IMR-90 (cell line): ENCODE measurements at regions not wholly inside any gene's neighbourhood (a gene's known extent, or its start where the extent isn't known, plus 50 kb on each side); places are given as distances from the start of the nearest gene placed in this dataset.

Experiments used
- ATAC-seq: fragments of 200-7000 bp; cut with Tn5 transposase; 2 replicates; pipeline ENCODE4 v1.9.1; 2020; ENCODE audit warnings: low read depth, mild to moderate bottlenecking, moderate library complexity
- BruUV-seq: library from RNA; stranded (reverse); fragments of 400-500 nt; replicated peaks from 2 replicates; lab custom pipeline; 2021; lab: Mats Ljungman, UMichigan
- CTCF ChIA-PET: fragments of 300-600 bp; formaldehyde crosslinking; extraction: SDS; loops from one replicate; lab custom pipeline; 2021; ENCODE audit warnings: antibody characterized with exemption; lab: Yijun Ruan, JAX
- POLR2A ChIA-PET: fragments of 300-600 bp; sonication (Branson Sonifier 250); formaldehyde crosslinking; loops from one replicate; lab custom pipeline; 2022; ENCODE audit warnings: antibody characterized with exemption; ENCODE audit not compliant: unreplicated experiment; lab: Charles Lee
- DNase-seq: peaks from one replicate; pipeline ENCODE4 v3.0.0; 2013
- H2AFZ ChIP-seq: replicated peaks from 2 replicates; pipeline ENCODE3; 2013; ENCODE audit warnings: low read length, mild to moderate bottlenecking; ENCODE audit not compliant: poor library complexity
- H2AK5ac ChIP-seq: 2 replicates; pipeline ENCODE4 v1.6.1; 2013; ENCODE audit warnings: low read depth, low read length, inconsistent platforms
- H2AK9ac ChIP-seq: replicated peaks from 2 replicates; pipeline ENCODE3; 2013; ENCODE audit warnings: mild to moderate bottlenecking, low read depth, low read length, moderate library complexity; ENCODE audit not compliant: poor library complexity
- H2BK120ac ChIP-seq: 2 replicates; pipeline ENCODE4 v1.6.1; 2013; ENCODE audit warnings: low read depth, low read length, inconsistent platforms
- H2BK15ac ChIP-seq: 3 replicates; pipeline ENCODE4 v1.6.1; 2013; ENCODE audit warnings: low read depth, low read length, inconsistent platforms
- H2BK20ac ChIP-seq: 2 replicates; pipeline ENCODE4 v1.6.1; 2013; ENCODE audit warnings: low read depth, mild to moderate bottlenecking, inconsistent platforms, low read length, moderate library complexity
- H2BK5ac ChIP-seq: 2 replicates; pipeline ENCODE4 v1.6.1; 2013; ENCODE audit warnings: mild to moderate bottlenecking, low read depth, low read length, inconsistent platforms; ENCODE audit not compliant: poor library complexity, severe bottlenecking
- H3K14ac ChIP-seq: replicated peaks from 2 replicates; pipeline ENCODE4 v1.6.1; 2013; ENCODE audit warnings: low read depth, low read length, inconsistent platforms
- H3K18ac ChIP-seq: 2 replicates; pipeline ENCODE4 v1.6.1; 2013; ENCODE audit warnings: low read depth, low read length, control low read depth
- H3K23ac ChIP-seq: 2 replicates; pipeline ENCODE4 v1.6.1; 2013; ENCODE audit warnings: low read depth, low read length, inconsistent platforms
- H3K27ac ChIP-seq: 2 replicates; pipeline ENCODE4 v1.5.1; 2013; ENCODE audit warnings: mild to moderate bottlenecking, control low read depth, low read length; ENCODE audit not compliant: insufficient read depth
- H3K27me3 ChIP-seq: 2 replicates; pipeline ENCODE4 v1.6.1; 2013; ENCODE audit warnings: low read length; ENCODE audit not compliant: control insufficient read depth, insufficient read depth
- H3K36me3 ChIP-seq: 2 replicates; pipeline ENCODE4 v1.6.1; 2013; ENCODE audit warnings: low read length, mixed read lengths; ENCODE audit not compliant: control insufficient read depth, insufficient read depth
- H3K4ac ChIP-seq: 2 replicates; pipeline ENCODE4 v1.6.1; 2013; ENCODE audit warnings: low read depth, low read length, inconsistent platforms
- H3K4me1 ChIP-seq: 2 replicates; pipeline ENCODE4 v1.6.1; 2013; ENCODE audit warnings: low read length, mixed read lengths; ENCODE audit not compliant: control insufficient read depth, insufficient read depth
- H3K4me2 ChIP-seq: 2 replicates; pipeline ENCODE4 v1.6.1; 2013; ENCODE audit warnings: low read depth, mild to moderate bottlenecking, control low read depth, low read length, moderate library complexity
- H3K4me3 ChIP-seq: 2 replicates; pipeline ENCODE4 v1.5.1; 2013; ENCODE audit warnings: low read depth, mild to moderate bottlenecking, control low read depth, low read length, moderate library complexity; ENCODE audit not compliant: insufficient read depth
- H3K56ac ChIP-seq: 2 replicates; pipeline ENCODE4 v1.6.1; 2013; ENCODE audit warnings: low read length, inconsistent platforms; ENCODE audit not compliant: insufficient read depth; ENCODE audit errors: extremely low read depth
- H3K79me1 ChIP-seq, 2 experiments: 2 replicates each; pipeline ENCODE4 v1.6.1; 2013; ENCODE audit warnings: low read length in 2 of 2, inconsistent platforms in 1 of 2, low read depth in 1 of 2
- H3K9ac ChIP-seq: 2 replicates; pipeline ENCODE4 v1.6.1; 2013; ENCODE audit warnings: low read depth, low read length, control low read depth
- H3K9me1 ChIP-seq: 2 replicates; pipeline ENCODE4 v1.6.1; 2013; ENCODE audit warnings: low read length, inconsistent platforms; ENCODE audit not compliant: insufficient read depth
- H3K9me3 ChIP-seq: 2 replicates; pipeline ENCODE4 v1.6.1; 2013; ENCODE audit warnings: low read length; ENCODE audit not compliant: control insufficient read depth, insufficient read depth
- H4K20me1 ChIP-seq: 2 replicates; pipeline ENCODE4 v1.6.1; 2013; ENCODE audit warnings: low read length, inconsistent platforms; ENCODE audit not compliant: insufficient read depth
- H4K5ac ChIP-seq: 2 replicates; pipeline ENCODE4 v1.6.1; 2013; ENCODE audit warnings: mild to moderate bottlenecking, low read depth, low read length, control low read depth
- H4K8ac ChIP-seq, 2 experiments: 2 replicates each; pipeline ENCODE4 v1.6.1; 2013; ENCODE audit warnings: low read depth in 2 of 2, low read length in 2 of 2, control low read depth in 1 of 2, inconsistent platforms in 1 of 2
- H4K91ac ChIP-seq: 2 replicates; pipeline ENCODE4 v1.6.1; 2013; ENCODE audit warnings: low read depth, low read length, inconsistent platforms; ENCODE audit not compliant: insufficient read depth
- BHLHE40 ChIP-seq: fragments of 150-350 bp; IDR thresholded peaks from 2 replicates; pipeline ENCODE4 v1.6.1; 2016; ENCODE audit warnings: mild to moderate bottlenecking, low read depth, low read length
- CEBPB ChIP-seq: IDR thresholded peaks from 2 replicates; pipeline ENCODE4 v1.6.1; 2012; ENCODE audit warnings: low read depth, low read length, improper control_type of control experiment
- CHD1 ChIP-seq: IDR thresholded peaks from 2 replicates; pipeline ENCODE4 v1.6.1; 2012; ENCODE audit warnings: low read depth, low read length, improper control_type of control experiment
- MAFK ChIP-seq: IDR thresholded peaks from 2 replicates; pipeline ENCODE4 v1.6.1; 2012; ENCODE audit warnings: low read depth, low read length, improper control_type of control experiment
- MAZ ChIP-seq: IDR thresholded peaks from 2 replicates; pipeline ENCODE4 v1.6.1; 2012; ENCODE audit warnings: low read depth, mild to moderate bottlenecking, low read length, improper control_type of control experiment, moderate library complexity, borderline replicate concordance
- MXI1 ChIP-seq: IDR thresholded peaks from 2 replicates; pipeline ENCODE4 v1.6.1; 2012; ENCODE audit warnings: low read depth, mild to moderate bottlenecking, low read length, moderate library complexity, borderline replicate concordance
- POLR2A ChIP-seq: IDR thresholded peaks from 2 replicates; pipeline ENCODE4 v1.6.1; 2012; ENCODE audit warnings: mild to moderate bottlenecking, low read depth, low read length
- RAD21 ChIP-seq: IDR thresholded peaks from 2 replicates; pipeline ENCODE4 v1.6.1; 2012; ENCODE audit warnings: low read length, improper control_type of control experiment
- RCOR1 ChIP-seq: IDR thresholded peaks from 2 replicates; pipeline ENCODE4 v1.6.1; 2012; ENCODE audit warnings: mild to moderate bottlenecking, low read length, improper control_type of control experiment; ENCODE audit not compliant: insufficient replicate concordance
- SMC3 ChIP-seq: fragments of 150-350 bp; IDR thresholded peaks from 2 replicates; pipeline ENCODE4 v1.6.1; 2016; ENCODE audit warnings: low read depth, mild to moderate bottlenecking, antibody characterized with exemption, low read length, moderate library complexity
- WGBS, 2 experiments: methylation state at CpG; one replicate each; pipeline versions ENCODE4 v1.1.5 to v1.1.7; 2013; ENCODE audit warnings: missing lambda C conversion rate in 2 of 2; ENCODE audit not compliant: insufficient read length in 1 of 2; ENCODE audit errors: extremely low coverage in 2 of 2; 5-methylcytosine and 5-hydroxymethylcytosine counted together
- dilution Hi-C: fragments of 300-500 bp; cut with HindIII; formaldehyde crosslinking; loops from one replicate; pipeline ENCODE4 v1.14.3; 2018; ENCODE audit warnings: low sequenced_read_pairs; ENCODE audit not compliant: unreplicated experiment
- in situ Hi-C: fragments of 300-500 bp; cut with MboI; formaldehyde crosslinking; loops from 3 replicates; pipeline ENCODE4 v1.14.3; 2019; ENCODE audit warnings: low sequenced_read_pairs, inconsistent platforms, mixed read lengths
- intact Hi-C: fragments of 100-400 bp; cut with micrococcal nuclease; formaldehyde crosslinking; loops from 2 replicates; pipeline ENCODE4 v1.10.0; 2022

DNA sequence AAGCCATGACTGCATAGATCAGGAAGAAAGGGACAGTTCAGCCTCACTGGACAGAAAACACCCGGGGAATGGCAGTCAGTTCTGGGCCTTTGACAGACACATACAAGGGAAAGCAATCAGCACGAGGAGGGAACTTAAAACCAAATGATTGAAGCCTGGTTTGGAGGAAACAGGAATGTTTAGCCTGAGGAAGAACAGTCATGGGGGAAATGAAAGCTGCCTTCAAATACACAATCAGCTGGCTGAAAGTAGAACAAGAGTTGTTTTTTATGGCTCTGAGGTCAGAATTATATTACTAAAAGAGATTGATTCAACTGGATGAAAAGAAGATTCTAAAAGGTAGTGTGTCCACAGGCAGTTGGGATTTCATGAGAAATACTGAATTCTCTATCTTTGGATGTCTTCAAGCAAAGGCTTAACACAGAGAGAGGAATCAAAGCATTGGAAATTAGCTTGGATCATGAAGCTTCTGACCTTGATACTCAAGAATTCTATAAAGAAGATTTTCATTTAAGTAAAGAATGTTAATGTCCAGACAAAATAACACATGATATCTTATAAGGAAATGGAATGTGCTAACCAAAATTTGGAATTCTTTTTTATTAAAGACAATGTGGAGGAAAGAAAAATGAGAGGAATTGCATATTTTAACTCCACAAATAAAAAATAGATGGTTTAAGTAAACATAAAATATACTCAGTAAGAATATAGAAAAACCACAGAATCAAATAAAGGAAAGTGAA, 216.6 kb downstream of the IBTK start:
- no peak overlapping the region for H4K5ac ChIP-seq
- H3K14ac ChIP-seq = no peak overlapping the region
- peaks cover 5% of the 10 kb centered on the region; the same call in 1 of the 2 replicates for H3K4me1 ChIP-seq
- dilution Hi-C loops = no loop called here
- no peak overlapping the region for H3K4me3 ChIP-seq
- no peaks in the 10 kb centered on the region for H3K36me3 ChIP-seq
- no peak overlapping the region for H2BK15ac ChIP-seq
- POLR2A ChIA-PET = no interaction called here
- WGBS, 2 experiments = 52% methylated on average over 2 of the region's 2 CpGs; no CpG with 5 or more reads in 1 of the 2 experiments
- no peak overlapping the region for H2AFZ ChIP-seq
- H2AK5ac ChIP-seq = no peak overlapping the region
- no peak overlapping the region for H4K91ac ChIP-seq
- H2AK9ac ChIP-seq = no peak overlapping the region
- H4K8ac ChIP-seq = no peak overlapping the region
- H3K27ac ChIP-seq = no peak overlapping the region
- H2BK5ac ChIP-seq = no peak overlapping the region
- no peaks in the 10 kb centered on the region for H4K20me1 ChIP-seq
- no peaks in the 10 kb centered on the region for H3K9me3 ChIP-seq
- no peak overlapping the region for H3K18ac ChIP-seq
- no peak overlapping the region for H3K23ac ChIP-seq
- no peak overlapping the region for H3K9ac ChIP-seq
- H3K56ac ChIP-seq = no peak overlapping the region
- CTCF ChIA-PET = no interaction called here
- H2BK20ac ChIP-seq = no peak overlapping the region
- H3K4me2 ChIP-seq = no peak overlapping the region
- intact Hi-C loops = no loop called here
- in situ Hi-C loops = loop anchor here (25.0 kb wide), 1 partner anchor 794 kb away; no protein-coding TSS in a partner anchor
- H3K27me3 ChIP-seq = no peaks in the 10 kb centered on the region
- H3K79me1 ChIP-seq = no peaks in the 10 kb centered on the region
- DNase-seq (no peak), ATAC-seq (no peak)
- no peaks in the 10 kb centered on the region; the same call in 1 of the 2 replicates for H3K9me1 ChIP-seq
- H3K4ac ChIP-seq = no peak overlapping the region
- no peak overlapping the region for H2BK120ac ChIP-seq
- TF ChIP-seq MAFK (no peak), RCOR1 (no peak), MXI1 (no peak), RAD21 (no peak), CHD1 (no peak), MAZ (no peak), SMC3 (no peak), POLR2A (no peak), BHLHE40 (no peak), CEBPB (no peak)
- BruUV-seq = no TSS peak
